GM10248 (cell line): ENCODE measurements at regions not wholly inside any gene's neighbourhood (a gene's known extent, or its start where the extent isn't known, plus 50 kb on each side); places are given as distances from the start of the nearest gene placed in this dataset.

Experiments
- CTCF ChIA-PET: fragments of 300-600 bp; sonication (Branson Sonifier 250); formaldehyde crosslinking; extraction: SDS; loops from one replicate; lab custom pipeline; 2021; ENCODE audit warnings: antibody characterized with exemption; lab: Yijun Ruan, JAX
- POLR2A ChIA-PET: fragments of 350-650 bp; sonication (Branson Sonifier 250); formaldehyde crosslinking; extraction: SDS; loops from one replicate; lab custom pipeline; 2020; ENCODE audit warnings: antibody characterized with exemption; lab: Yijun Ruan, JAX
- DNase-seq: peaks from one replicate; pipeline ENCODE4 v3.0.0; 2012; ENCODE audit errors: extremely low spot score
- TF ChIP-seq, protein P1 (sequence below): IDR thresholded peaks from 2 replicates; pipeline ENCODE4 v1.5.1; 2012; ENCODE audit warnings: mild to moderate bottlenecking, low read depth; ENCODE audit errors: extremely low read depth, missing control alignments, control extremely low read depth

DNA sequence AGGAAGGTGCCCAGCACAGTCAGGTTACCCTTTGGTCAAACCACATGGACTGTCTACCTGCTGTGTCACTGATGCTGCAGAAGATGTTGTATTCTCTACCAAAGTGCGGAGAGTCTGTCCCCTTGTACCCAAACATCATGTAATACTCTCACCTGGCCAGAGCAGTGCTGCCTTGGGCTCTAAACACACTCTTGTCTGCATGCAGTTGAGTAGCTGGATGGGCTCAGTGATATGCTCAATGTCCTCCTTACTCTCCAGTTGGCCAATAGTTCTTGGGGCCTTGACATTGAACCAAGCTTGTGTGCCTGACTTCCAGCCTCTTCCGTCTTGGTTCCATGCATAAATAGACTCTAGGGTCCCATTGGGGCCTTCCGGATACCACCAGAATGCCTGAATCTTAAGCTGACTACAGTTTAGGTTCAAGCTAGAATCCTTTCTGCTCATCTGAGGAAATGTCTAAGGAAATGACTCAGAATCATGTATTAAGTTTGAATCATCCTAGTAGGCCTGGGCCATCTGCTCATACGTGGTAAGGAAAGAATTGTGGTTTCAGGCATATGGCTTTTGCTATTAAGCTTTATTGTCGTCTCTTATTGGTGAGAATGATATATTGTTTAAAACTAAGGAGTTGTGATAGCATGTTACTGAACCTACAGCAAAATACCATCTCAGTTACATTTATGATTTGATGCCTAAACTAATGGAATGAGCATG is 118.0 kb downstream of the OTUD1 start:
- no peak for DNase-seq
- TF ChIP-seq, protein P1, sequence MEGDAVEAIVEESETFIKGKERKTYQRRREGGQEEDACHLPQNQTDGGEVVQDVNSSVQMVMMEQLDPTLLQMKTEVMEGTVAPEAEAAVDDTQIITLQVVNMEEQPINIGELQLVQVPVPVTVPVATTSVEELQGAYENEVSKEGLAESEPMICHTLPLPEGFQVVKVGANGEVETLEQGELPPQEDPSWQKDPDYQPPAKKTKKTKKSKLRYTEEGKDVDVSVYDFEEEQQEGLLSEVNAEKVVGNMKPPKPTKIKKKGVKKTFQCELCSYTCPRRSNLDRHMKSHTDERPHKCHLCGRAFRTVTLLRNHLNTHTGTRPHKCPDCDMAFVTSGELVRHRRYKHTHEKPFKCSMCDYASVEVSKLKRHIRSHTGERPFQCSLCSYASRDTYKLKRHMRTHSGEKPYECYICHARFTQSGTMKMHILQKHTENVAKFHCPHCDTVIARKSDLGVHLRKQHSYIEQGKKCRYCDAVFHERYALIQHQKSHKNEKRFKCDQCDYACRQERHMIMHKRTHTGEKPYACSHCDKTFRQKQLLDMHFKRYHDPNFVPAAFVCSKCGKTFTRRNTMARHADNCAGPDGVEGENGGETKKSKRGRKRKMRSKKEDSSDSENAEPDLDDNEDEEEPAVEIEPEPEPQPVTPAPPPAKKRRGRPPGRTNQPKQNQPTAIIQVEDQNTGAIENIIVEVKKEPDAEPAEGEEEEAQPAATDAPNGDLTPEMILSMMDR, result no peak
- ChIA-PET POLR2A (no interaction called here), CTCF (interaction anchor here (0.6 kb wide), 1 partner anchor 17 kb away, joined by 3 read pairs; no protein-coding TSS in a partner anchor)

DNA sequence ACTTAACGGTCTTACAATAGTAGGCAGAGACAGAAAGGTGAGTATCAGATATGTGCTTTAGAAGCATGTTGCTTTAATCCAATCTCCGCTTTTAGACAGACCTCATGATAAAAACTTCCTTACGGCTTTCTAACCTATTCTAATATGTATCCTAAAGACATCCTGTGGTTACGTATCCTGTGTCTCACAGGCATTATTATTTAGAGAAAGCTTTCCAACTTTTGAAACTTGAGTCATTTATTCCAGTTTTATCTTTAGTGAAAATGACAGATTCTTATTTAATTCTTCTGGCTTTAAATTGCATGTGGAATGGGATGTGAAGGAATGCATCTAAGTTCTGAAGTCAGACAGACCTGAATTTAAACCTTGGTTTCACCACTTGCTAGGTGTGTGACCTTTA is 118.9 kb downstream of the OTUD1 start:
- TF ChIP-seq, protein P1, result no peak
- ChIA-PET CTCF (interaction anchor here (0.6 kb wide), 1 partner anchor 18 kb away, joined by 3 read pairs; no protein-coding TSS in a partner anchor), POLR2A (no interaction called here)
- no peak for DNase-seq

DNA sequence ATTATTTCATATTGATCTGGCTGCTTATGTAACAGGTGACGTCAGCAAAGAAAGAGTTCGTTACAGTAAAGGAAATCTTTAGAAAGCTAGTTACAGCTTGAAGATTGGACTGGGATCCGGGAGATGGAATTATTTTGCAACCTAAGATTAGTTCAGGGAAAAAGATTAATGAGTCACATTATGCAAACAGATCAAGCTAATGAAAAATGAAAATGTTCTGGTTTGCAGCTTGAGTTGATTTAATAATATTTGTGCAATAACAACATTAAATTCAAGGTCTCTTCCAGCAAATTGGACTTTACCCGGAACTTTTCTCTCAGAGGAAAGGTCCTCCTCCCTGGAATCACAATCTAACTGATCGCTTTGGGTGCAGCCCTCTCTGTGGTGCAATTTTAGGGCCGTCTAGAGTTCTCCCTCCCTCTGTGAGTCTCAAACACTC is 119.5 kb downstream of the OTUD1 start:
- DNase-seq, result no peak
- TF ChIP-seq, protein P1, result no peak
- CTCF ChIA-PET, result interaction anchor here (1.2 kb wide), 1 partner anchor 10 kb away, joined by 3 read pairs; no protein-coding TSS in a partner anchor
- POLR2A ChIA-PET, result no interaction called here

DNA sequence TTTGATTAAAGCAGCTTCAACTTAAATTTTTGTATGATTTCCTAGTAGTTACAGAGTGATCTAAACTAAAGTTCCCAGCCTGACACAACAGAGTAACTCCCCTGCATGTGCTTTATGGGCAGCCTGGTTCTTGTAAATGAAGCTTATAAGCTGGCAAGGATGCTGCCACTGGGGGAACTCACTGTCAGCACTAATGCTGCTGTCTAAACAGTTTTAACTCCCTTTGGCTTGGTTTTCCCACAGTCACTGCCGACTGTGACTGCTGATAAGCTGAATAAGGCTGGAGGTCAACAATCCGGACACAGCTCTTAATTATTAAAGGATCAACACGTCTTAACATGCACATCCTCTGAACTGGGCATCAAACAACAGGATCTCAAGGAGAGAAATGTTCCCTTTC is 130.1 kb downstream of the OTUD1 start:
- POLR2A ChIA-PET, result no interaction called here
- no peak for DNase-seq
- TF ChIP-seq, protein P1, result no peak
- CTCF ChIA-PET, result interaction anchor here (1.2 to 1.6 kb wide), 3 partner anchors 10 to 13 kb away, joined by 3 read pairs; no protein-coding TSS in a partner anchor

DNA sequence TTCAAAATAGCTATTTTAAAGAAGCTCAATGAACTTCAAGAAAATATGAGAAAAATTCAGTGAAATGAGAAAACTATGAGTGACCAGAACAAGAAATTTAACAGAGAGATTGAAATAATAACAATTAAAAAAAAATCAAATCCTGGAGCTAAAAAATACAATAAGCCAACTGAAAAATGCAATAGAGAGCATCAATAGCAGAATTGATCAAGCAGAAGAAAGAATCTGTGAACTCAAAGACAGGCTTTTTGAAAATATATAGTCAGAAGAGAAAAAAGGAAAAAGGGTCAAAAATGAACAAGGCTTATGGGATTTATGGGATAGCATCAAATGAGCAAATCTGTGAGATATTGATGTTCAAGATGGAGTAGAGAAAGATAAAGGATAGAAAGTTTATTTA is 133.0 kb downstream of the OTUD1 start:
- CTCF ChIA-PET, result interaction anchor here (1.5 kb wide), 1 partner anchor 10 kb away, joined by 3 read pairs; no protein-coding TSS in a partner anchor
- no peak for DNase-seq
- POLR2A ChIA-PET, result no interaction called here
- TF ChIP-seq, protein P1, result no peak

DNA sequence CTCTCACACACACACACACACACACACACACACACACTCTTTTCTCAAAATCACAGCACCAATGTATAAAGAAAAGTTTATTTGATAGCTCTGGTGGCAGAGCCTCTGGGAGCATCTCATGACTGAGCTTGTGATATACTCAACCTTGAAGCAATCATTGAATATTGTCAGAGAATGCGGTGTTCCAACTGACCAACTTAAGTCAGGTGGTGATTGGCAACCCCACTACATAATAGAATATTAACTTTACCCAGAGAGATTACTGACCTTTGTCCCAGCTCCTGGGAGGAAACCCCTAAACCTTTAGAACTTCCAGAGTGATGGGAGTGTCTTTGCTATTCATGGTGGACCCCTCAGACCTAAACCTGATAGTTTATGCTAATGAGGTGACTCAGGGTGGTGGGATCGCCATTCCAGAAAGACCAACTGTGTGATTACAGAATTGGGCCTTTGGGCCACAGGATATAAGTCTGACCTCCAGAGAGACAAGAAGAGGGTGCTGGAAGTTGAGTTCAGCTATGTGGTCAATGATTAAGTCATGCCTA is 143.1 kb downstream of the OTUD1 start:
- CTCF ChIA-PET, result interaction anchor here (1.0 to 1.1 kb wide), 2 partner anchors 10 to 13 kb away, joined by 3 read pairs; no protein-coding TSS in a partner anchor
- TF ChIP-seq, protein P1, result no peak
- POLR2A ChIA-PET, result no interaction called here
- DNase-seq, result no peak
